ENCODE measurements at regions not wholly inside any gene's neighbourhood (a gene's known extent, or its start where the extent isn't known, plus 50 kb on each side); places are given as distances from the start of the nearest gene placed in this dataset.

- no peak overlapping the region for H3K4me3 ChIP-seq (ENCODE audit: low read depth, low read length)
- no peak for TF ChIP-seq CTCF (IDR thresholded peaks at IDR 0.05; ENCODE audit: borderline replicate concordance, insufficient read depth, low read depth, low read length)
These were observed 134.1 kb upstream of the DLGAP1 start for GRCh38 chr18:4589056-4589800.

- no peak for TF ChIP-seq CTCF (IDR thresholded peaks at IDR 0.05; ENCODE audit: borderline replicate concordance, insufficient read depth, low read depth, low read length)
These were observed 132.1 kb upstream of the DLGAP1 start for GRCh38 chr18:4587204-4587603.

GRCh38 chr18:4586731-4587130 is 131.6 kb upstream of the DLGAP1 start:
- H3K4me3 ChIP-seq (ENCODE audit: low read depth, low read length): no peak overlapping the region
- TF ChIP-seq CTCF (IDR thresholded peaks at IDR 0.05; ENCODE audit: borderline replicate concordance, insufficient read depth, low read depth, low read length): no peak

More at GRCh38 chr18:4587204-4587603, 132.1 kb upstream of the DLGAP1 start:
- H3K4me3 ChIP-seq (ENCODE audit: low read depth, low read length): no peak overlapping the region

- no peak overlapping the region for H3K4me3 ChIP-seq (ENCODE audit: low read depth, low read length)
- TF ChIP-seq CTCF (IDR thresholded peaks at IDR 0.05; ENCODE audit: borderline replicate concordance, insufficient read depth, low read depth, low read length): no peak
These were observed 127.6 kb upstream of the DLGAP1 start for GRCh38 chr18:4582431-4583335.

GRCh38 chr18:4581966-4582365 is 126.9 kb upstream of the DLGAP1 start:
- H3K4me3 ChIP-seq (ENCODE audit: low read depth, low read length): no peak overlapping the region
- TF ChIP-seq CTCF (IDR thresholded peaks at IDR 0.05; ENCODE audit: borderline replicate concordance, insufficient read depth, low read depth, low read length): no peak

GRCh38 chr18:4578449-4578848 is 123.3 kb upstream of the DLGAP1 start:
- no peak for TF ChIP-seq CTCF (IDR thresholded peaks at IDR 0.05; ENCODE audit: borderline replicate concordance, insufficient read depth, low read depth, low read length)
- H3K4me3 ChIP-seq (ENCODE audit: low read depth, low read length): no peak overlapping the region

All from GM12875 (cell line).